ENCODE measurements at regions not wholly inside any gene's neighbourhood (a gene's known extent, or its start where the extent isn't known, plus 50 kb on each side); places are given as distances from the start of the nearest gene placed in this dataset.

DNA sequence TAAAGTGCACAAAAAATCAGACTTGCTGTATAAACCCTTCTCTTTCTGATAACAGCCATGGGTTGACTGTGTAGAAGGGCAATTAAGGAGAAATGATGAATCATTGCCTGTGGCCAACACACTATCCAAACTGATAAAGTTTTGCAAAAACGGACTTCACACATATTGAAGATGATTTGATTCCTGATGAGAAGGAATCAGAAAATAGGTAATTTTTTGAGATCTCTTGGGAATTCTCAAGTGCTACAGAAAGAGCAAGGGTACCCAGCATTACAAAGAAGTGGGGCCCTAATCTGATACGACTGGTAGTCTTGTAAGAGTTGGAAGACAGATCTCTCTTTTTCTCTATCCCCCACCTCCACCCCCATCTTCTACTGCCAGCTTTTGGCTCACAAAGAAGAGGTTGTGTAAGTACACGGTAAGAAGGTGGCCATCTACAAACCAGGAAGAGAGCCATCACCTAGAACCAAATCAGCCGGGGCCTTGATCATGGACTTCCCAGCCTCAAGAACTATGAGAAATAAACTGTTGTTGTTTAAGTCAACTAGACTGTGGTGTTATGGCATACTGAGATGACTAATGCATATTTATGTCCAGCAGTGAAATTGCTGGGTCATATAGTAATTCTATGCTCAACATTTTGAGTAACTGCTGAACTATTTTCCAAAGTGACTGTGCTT is 254.7 kb downstream of the EDEM1 start:
- intact Hi-C loops (cut with DNase I) = no loop called here
- no peak for DNase-seq (ENCODE audit: missing footprints)
- no peak for ATAC-seq

DNA sequence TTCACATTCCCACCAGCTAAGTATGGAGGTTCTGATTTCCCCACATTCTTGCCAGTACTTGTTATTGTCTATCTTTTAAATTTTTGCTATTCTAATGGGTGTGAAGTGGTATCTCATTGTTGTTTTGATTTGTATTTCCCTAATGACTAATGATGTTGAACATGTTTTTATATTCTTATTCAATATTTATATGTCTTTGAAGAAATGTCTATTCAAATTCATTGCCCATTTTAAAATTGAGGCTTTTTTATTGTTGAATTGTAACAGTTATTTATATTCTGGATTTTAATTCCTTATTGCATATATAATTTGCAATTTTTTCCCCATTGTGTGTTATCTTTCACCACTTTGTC is 255.3 kb downstream of the EDEM1 start:
- no peak for DNase-seq (ENCODE audit: missing footprints)
- intact Hi-C loops (cut with DNase I) = no loop called here
- ATAC-seq = no peak

DNA sequence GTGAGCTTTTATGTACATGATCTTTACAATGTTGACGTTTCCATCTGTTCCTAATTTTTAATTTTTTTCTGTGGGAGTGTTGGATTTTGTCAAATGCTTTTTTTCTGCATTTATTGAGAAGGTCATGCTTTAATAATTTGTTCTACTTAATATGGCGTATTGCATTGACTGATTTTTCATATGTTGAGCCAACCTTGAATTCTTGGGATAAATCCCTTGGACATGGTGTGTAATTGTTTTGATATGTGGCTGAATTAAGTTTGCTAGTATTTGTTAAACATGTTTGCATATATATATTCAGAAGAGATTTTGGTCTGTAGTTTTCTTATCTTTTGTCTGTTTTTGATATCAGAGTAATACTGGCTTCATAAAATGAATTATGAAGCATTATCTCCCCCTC is 256.7 kb downstream of the EDEM1 start:
- no peak for ATAC-seq
- intact Hi-C loops (cut with DNase I) = no loop called here
- DNase-seq (ENCODE audit: missing footprints) = no peak

- DNase-seq (ENCODE audit: missing footprints) (no peak), ATAC-seq (no peak)
- intact Hi-C loops (cut with DNase I) = no loop called here
Measured at GRCh38 chr3:5445676-5446201, 258.2 kb downstream of the EDEM1 start.

- no peak for ATAC-seq
- DNase-seq (ENCODE audit: missing footprints) = no peak
- intact Hi-C loops (cut with DNase I) = no loop called here
Measured at GRCh38 chr3:5448246-5448645, 260.7 kb downstream of the EDEM1 start.

DNA sequence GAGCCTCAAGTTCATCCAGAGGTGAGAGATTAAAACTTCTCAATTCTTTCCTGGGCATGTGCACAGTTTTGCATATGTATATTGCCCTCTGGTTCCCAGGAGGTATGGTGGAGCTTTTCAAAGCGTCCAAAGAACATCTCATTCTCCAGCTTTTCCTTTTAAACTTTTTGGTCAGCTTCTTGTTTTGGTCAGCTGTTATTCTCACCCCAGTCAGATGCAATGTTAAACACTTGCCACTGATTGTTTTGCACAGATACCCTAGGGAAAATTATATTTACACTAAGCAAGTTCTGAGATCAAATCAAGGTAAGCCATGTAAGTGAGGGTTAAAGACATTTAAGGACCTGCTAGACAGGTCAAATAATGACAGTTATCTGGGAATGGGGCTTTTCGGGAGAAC is 261.3 kb downstream of the EDEM1 start:
- intact Hi-C loops (cut with DNase I) = no loop called here
- no peak for DNase-seq (ENCODE audit: missing footprints)
- ATAC-seq = no peak

DNA sequence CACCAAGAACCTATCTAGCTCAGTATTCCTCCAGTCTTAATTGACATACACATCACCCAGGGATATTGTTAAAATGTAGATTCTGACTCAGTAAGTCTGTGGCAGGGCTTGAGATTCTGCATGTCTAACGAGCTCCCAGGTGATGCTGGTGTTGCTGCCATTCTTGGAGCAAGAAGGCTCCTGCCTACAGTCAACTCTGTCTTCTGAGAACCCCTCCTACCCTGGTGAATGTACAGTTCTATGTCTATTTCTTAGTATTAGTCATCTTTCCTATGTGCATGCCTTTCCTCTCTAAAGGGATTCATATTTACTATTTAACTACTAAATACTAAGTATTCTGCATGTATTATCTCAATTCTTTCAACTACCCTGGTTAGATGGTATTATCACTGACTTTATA is 268.7 kb downstream of the EDEM1 start:
- ATAC-seq (no peak), DNase-seq (ENCODE audit: missing footprints) (no peak)
- intact Hi-C loops (cut with DNase I) = no loop called here

DNA sequence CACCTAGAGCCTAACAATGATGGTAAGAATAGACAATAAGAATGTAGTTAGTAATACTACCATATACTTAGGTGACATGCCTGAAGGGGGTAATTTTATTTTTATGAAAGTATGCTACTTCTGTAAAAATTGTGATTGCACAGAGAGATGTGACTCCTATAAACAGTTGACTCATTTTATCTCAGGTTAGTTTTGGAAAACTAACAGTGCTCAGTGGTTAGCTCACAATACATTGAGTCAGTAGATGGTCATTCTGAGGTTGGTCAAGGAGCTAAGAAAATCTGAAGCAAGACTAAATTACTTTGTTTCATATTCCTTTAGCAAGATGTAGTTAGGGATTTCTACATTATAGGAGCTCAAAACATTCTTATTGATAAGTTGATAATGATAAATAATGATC is 271.0 kb downstream of the EDEM1 start:
- intact Hi-C loops (cut with DNase I) = no loop called here
- ATAC-seq = no peak
- no peak for DNase-seq (ENCODE audit: missing footprints)

GRCh38 chr3:5462086-5462485 is 274.6 kb downstream of the EDEM1 start:
- ATAC-seq = no peak

GRCh38 chr3:5463991-5464390 is 276.5 kb downstream of the EDEM1 start:
- DNase-seq (ENCODE audit: missing footprints) (no peak), ATAC-seq (no peak)
- intact Hi-C loops (cut with DNase I) = no loop called here

More at GRCh38 chr3:5462086-5462485, 274.6 kb downstream of the EDEM1 start:
- intact Hi-C loops (cut with DNase I) = no loop called here
- no peak for DNase-seq (ENCODE audit: missing footprints)

- no peak for DNase-seq (ENCODE audit: missing footprints)
- intact Hi-C loops (cut with DNase I) = no loop called here
- ATAC-seq = no peak
Measured at GRCh38 chr3:5464649-5465048, 277.1 kb downstream of the EDEM1 start.

DNA sequence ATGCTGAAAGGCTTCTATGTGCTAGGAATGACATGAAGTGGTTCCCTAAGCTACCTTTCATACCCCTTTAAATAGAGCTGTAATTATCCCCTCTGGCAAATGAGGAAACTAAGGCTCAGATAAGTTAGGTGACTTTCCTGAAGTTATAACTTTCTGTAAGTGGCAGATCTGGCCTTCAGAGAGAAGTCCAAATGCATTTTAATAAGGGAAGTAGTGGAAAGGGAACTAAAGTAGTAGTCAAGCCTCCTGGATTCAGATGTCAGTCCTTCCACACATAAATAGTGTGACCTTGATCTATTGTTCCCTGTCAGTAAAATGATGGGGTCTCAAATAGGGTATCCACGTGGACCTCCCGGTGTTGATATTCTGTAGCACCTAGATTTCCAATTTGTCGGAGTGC is 277.7 kb downstream of the EDEM1 start:
- intact Hi-C loops (cut with DNase I) = no loop called here
- ATAC-seq = no peak
- no peak for DNase-seq (ENCODE audit: missing footprints)

DNA sequence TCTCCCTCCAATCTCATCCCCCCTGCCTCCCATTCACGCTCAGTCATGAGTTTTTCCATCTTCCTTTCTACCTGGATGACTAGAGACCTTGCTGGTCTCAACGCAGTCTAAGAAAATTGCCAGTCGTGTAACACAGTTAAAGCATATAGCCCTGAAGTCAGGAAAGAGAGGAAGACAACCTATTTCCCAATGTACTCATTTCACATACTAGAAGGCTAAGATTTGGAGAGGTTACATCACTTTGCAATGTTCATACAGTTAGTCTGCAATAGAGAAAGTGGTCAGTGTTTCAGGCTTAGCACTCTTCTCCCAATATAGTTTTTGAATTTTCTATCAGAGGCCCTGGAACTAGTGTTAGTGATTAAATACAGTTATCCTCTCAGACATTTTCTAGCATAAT is 278.6 kb downstream of the EDEM1 start:
- intact Hi-C loops (cut with DNase I) = no loop called here
- DNase-seq (ENCODE audit: missing footprints) = no peak
- ATAC-seq = no peak

DNA sequence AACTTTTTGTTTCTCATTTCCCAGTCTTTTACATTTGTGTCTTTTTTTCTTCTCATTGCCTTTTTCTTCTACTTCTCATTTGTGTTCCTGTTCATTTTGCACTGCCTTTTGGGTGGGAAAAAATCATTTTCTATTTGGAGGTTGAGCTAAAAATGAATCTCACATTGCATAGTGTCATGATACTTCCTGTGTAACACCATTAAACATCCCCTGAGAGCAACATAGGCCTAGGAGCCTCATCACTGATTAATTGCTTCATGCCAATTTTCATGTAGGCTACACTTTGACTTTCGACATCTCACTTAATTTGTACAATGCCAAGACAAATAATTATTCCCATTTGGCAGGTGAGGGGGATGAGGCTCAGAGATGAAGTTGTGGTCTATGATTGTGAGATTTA is 279.2 kb downstream of the EDEM1 start:
- DNase-seq (ENCODE audit: missing footprints) (no peak), ATAC-seq (no peak)
- intact Hi-C loops (cut with DNase I) = no loop called here

DNA sequence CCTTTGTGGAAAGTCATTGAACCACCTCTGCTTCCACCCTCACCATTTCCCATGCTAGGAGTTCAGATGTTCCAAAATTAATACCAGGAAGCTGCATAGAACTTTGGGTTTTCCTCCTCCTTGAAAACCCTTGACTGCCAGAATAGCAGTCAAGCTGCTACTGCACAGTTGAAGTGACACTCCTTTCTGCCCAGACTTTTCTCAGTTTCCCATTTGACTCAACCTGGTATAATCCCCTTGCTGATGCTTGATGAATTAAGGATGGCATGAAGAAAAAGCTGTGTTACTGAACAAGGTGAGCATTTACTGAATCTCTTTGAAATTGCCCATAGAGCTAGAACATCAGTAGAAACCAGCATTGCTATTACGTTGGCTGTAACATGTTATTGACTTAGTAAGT is 286.0 kb downstream of the EDEM1 start:
- DNase-seq (ENCODE audit: missing footprints) (no peak), ATAC-seq (no peak)
- intact Hi-C loops (cut with DNase I) = no loop called here

DNA sequence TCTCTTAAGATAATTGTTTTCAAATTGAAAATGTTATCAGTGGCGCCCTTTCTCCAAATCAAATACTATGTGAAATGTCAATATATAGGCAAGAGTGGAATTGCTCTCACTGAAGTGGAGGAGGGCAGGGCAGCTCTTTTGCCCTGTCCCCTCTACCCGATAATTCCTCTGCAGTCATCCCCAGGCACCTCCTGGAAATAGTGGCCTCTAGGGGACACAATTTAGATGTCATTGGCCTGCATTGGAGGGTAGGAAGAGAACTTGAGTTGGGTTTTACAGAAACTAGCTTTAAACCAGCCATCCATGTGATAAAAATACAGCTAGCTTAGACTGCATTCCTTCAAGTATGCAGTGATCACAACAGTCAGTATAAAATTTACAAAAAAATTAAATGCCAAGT is 288.9 kb downstream of the EDEM1 start:
- intact Hi-C loops (cut with DNase I) = no loop called here
- ATAC-seq (no peak), DNase-seq (ENCODE audit: missing footprints) (no peak)

DNA sequence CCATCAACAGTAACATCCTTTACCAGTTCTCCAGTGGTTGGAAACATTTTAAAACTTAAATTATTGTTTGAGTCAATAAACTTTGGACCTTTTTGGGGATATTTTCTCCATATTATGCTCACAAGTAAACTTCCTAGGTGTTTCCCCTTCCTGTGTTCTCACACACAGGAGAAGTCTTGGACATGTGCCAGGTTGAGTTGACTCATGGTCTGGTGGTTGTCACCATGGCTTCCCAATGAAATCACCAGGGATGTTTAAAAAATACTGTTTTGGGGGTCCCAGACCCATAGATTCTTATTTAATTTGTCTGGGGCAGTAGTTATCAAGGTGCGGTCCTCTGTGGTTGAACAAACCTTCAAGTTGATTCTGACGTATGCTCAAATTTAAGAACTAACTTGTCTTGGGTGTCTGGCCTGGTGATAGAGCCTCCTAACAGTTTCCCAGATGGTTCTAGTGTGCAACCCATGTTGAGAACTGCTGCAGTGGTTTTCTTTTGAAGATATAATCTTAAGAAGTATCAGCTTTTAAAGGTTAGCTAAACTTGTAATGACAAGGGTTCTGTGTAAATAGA is 291.8 kb downstream of the EDEM1 start:
- intact Hi-C loops (cut with DNase I) = no loop called here
- DNase-seq (ENCODE audit: missing footprints) (no peak), ATAC-seq (no peak)

DNA sequence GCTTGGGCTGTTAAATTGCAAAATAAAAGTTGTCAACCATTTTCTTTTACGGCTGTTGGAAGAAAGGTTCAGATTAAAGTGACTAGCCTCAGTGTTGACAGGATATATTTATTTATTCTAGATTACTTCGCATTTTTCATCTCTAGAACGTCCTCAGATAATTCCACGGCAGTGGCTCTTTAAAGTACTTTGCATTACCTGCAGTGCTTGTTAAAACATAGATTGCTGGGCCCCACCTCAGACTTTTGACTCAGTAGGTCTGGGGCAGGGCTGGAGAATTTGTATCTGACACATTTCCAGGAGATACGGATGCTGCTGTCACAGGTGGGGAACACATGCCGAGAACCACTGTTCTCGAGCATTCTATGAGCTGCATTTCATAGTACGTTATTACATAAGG is 292.7 kb downstream of the EDEM1 start:
- ATAC-seq (no peak), DNase-seq (ENCODE audit: missing footprints) (no peak)
- intact Hi-C loops (cut with DNase I) = no loop called here

DNA sequence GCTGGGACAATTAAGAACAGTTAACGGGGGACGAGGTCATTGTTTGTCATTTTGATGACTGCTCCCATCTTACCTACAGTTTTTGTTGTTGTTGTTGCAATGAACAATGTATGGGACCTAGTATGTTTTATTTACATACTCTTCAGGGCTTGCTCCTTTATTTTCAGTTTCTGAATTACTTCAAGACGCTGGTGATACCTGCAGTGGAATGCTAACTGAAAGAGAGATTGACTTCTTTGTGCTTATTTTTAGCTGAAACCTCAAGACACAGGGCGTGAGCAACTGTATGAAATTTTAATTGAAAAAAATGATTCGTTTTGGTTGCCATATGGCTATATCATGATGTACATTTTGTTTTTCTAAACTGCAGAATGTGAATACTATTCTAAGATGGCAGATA is 297.9 kb downstream of the EDEM1 start:
- ATAC-seq (no peak), DNase-seq (ENCODE audit: missing footprints) (no peak)
- intact Hi-C loops (cut with DNase I) = no loop called here

- intact Hi-C loops (cut with DNase I) = no loop called here
- DNase-seq (ENCODE audit: missing footprints) = no peak
- no peak for ATAC-seq
Measured at GRCh38 chr3:5488771-5489170, 301.3 kb downstream of the EDEM1 start.

DNA sequence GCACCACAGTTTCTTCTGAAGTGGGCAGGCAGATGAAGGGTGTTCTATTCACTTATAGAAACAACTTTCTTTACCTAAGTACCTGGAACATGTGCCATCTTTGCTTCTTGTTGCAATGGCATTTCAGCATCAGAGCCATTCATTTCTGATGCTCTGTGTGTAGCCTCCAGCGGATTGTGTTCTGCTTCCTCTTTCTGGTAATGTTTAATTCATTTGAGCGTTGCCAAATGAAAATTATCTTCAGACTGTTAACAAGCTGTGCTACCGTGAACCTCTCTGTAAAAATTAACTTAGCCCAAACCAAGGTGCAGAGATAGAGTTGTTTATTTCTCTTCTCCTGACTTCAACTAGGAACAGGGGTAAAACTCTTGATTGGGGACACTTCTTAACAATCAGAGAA is 302.0 kb downstream of the EDEM1 start:
- DNase-seq (ENCODE audit: missing footprints) = no peak
- ATAC-seq = no peak
- intact Hi-C loops (cut with DNase I) = no loop called here

Measured in Right ventricle myocardium inferior (tissue), 1 donor.